ENCODE measurements at regions not wholly inside any gene's neighbourhood (a gene's known extent, or its start where the extent isn't known, plus 50 kb on each side); places are given as distances from the start of the nearest gene placed in this dataset.

GRCh38 chr12:90489141-90489540 is 465.8 kb downstream of the CCER1 start:
- no peak overlapping the region for H3K4me3 ChIP-seq (ENCODE audit: low read depth, low read length)
- TF ChIP-seq CTCF (IDR thresholded peaks at IDR 0.05; ENCODE audit: low read depth, low read length, missing control alignments): no peak
- in situ Hi-C loops (cut with HindIII; ENCODE audit: low sequenced_read_pairs): no loop called here
- DNase-seq (ENCODE audit: low read depth): no peak

- DNase-seq (ENCODE audit: low read depth): no peak
- no peak overlapping the region for H3K4me3 ChIP-seq (ENCODE audit: low read depth, low read length)
- in situ Hi-C loops (cut with HindIII; ENCODE audit: low sequenced_read_pairs): no loop called here
- no peak for TF ChIP-seq CTCF (IDR thresholded peaks at IDR 0.05; ENCODE audit: low read depth, low read length, missing control alignments)
Measured at GRCh38 chr12:90485560-90485959, 469.4 kb downstream of the CCER1 start.

- in situ Hi-C loops (cut with HindIII; ENCODE audit: low sequenced_read_pairs): no loop called here
- no peak for TF ChIP-seq CTCF (IDR thresholded peaks at IDR 0.05; ENCODE audit: low read depth, low read length, missing control alignments)
- H3K4me3 ChIP-seq (ENCODE audit: low read depth, low read length): no peak overlapping the region
- no peak for DNase-seq (ENCODE audit: low read depth)
Measured at GRCh38 chr12:90484094-90484493, 470.9 kb downstream of the CCER1 start.

- H3K4me3 ChIP-seq (ENCODE audit: low read depth, low read length): no peak overlapping the region
- DNase-seq (ENCODE audit: low read depth): no peak
- no peak for TF ChIP-seq CTCF (IDR thresholded peaks at IDR 0.05; ENCODE audit: low read depth, low read length, missing control alignments)
- in situ Hi-C loops (cut with HindIII; ENCODE audit: low sequenced_read_pairs): no loop called here
Measured at GRCh38 chr12:90481748-90482147, 473.2 kb downstream of the CCER1 start.

- no peak for DNase-seq (ENCODE audit: low read depth)
- H3K4me3 ChIP-seq (ENCODE audit: low read depth, low read length): no peak overlapping the region
- in situ Hi-C loops (cut with HindIII; ENCODE audit: low sequenced_read_pairs): no loop called here
- TF ChIP-seq CTCF (IDR thresholded peaks at IDR 0.05; ENCODE audit: low read depth, low read length, missing control alignments): no peak
Measured at GRCh38 chr12:90479237-90479636, 475.7 kb downstream of the CCER1 start.

- in situ Hi-C loops (cut with HindIII; ENCODE audit: low sequenced_read_pairs): no loop called here
- no peak for TF ChIP-seq CTCF (IDR thresholded peaks at IDR 0.05; ENCODE audit: low read depth, low read length, missing control alignments)
- DNase-seq (ENCODE audit: low read depth): no peak
- H3K4me3 ChIP-seq (ENCODE audit: low read depth, low read length): no peak overlapping the region
Measured at GRCh38 chr12:90473831-90474230, 481.1 kb downstream of the CCER1 start.

- TF ChIP-seq CTCF (IDR thresholded peaks at IDR 0.05; ENCODE audit: low read depth, low read length, missing control alignments): no peak
Measured at GRCh38 chr12:90460681-90461080, 494.3 kb downstream of the CCER1 start.

More at GRCh38 chr12:90460681-90461080, 494.3 kb downstream of the CCER1 start:
- no peak for DNase-seq (ENCODE audit: low read depth)
- in situ Hi-C loops (cut with HindIII; ENCODE audit: low sequenced_read_pairs): no loop called here
- H3K4me3 ChIP-seq (ENCODE audit: low read depth, low read length): no peak overlapping the region

All from astrocyte of the cerebellum (primary cell).